Chondrocyte (in vitro differentiated cells): ENCODE measurements at regions not wholly inside any gene's neighbourhood (a gene's known extent, or its start where the extent isn't known, plus 50 kb on each side); places are given as distances from the start of the nearest gene placed in this dataset.

Experiments
- DNase-seq: peaks from one replicate; pipeline ENCODE4 v3.0.0; 2021; ENCODE audit warnings: mixed read lengths, low spot score
- H3K27ac Mint-ChIP-seq: one replicate; pipeline ENCODE4 v1.8.0; 2021; ENCODE audit warnings: mild to moderate bottlenecking, moderate library complexity, mixed read lengths; ENCODE audit not compliant: unreplicated experiment
- H3K27me3 Mint-ChIP-seq: 2 replicates; pipeline ENCODE4 v1.8.0; 2021; ENCODE audit warnings: low read depth, mixed read lengths
- H3K36me3 Mint-ChIP-seq: 2 replicates; pipeline ENCODE4 v1.8.0; 2021; ENCODE audit warnings: low read depth, mixed read lengths
- H3K4me1 Mint-ChIP-seq: 2 replicates; pipeline ENCODE4 v1.8.0; 2021; ENCODE audit warnings: low read depth, mild to moderate bottlenecking, mixed read lengths
- H3K4me3 Mint-ChIP-seq: one replicate; pipeline ENCODE4 v1.8.0; 2021; ENCODE audit warnings: mild to moderate bottlenecking, moderate library complexity, mixed read lengths; ENCODE audit not compliant: unreplicated experiment
- H3K9me3 Mint-ChIP-seq: 2 replicates; pipeline ENCODE4 v1.8.0; 2021; ENCODE audit warnings: low read depth, mixed read lengths
- TF ChIP-seq, protein P1 (sequence below): fragments of 200-600 bp; sonication (generic); IDR thresholded peaks from 2 replicates; pipeline ENCODE4 v1.5.0; 2021; ENCODE audit warnings: antibody characterized with exemption, mild to moderate bottlenecking, moderate library complexity

DNA sequence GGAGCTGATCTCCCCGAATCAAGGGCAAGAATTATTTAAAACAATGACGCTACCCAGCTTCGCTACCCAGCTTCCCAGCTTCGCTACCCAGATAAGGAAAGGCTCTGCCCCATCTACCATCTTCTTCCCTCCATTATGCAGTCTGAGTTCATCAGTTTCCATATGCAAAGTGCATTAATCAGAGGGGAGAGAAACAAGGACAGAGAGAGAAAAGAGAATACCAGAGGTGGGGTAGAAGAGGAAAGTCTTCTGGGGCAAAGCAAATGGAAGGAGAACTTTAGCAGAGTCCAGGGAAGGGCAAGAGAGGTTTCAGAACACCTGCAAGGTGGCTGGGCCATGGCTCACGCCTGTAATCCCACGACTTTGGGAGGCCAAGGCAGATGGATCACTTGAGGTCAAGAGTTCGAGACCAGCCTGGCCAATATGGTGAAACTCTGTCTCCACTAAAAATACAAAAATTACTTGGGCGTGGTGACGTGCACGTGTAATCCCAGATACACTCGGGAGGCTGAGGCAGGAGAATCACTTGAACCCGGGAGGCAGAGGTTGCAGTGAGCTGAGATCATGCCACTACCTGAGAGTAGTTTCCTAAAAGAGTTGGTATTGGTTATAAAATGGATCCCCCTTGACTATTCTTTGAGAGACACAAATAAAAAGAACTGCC lies 70.4 kb upstream of the SPATA12 start:
- DNase-seq, result no peak
- Mint-ChIP-seq H3K27me3 (peaks cover 18% of the 10 kb centered on the region), H3K9me3 (no peaks in the 10 kb centered on the region), H3K4me3 (no peak overlapping the region), H3K4me1 (peaks cover 2% of the 10 kb centered on the region), H3K36me3 (no peaks in the 10 kb centered on the region), H3K27ac (no peak overlapping the region)
- TF ChIP-seq, protein P1, sequence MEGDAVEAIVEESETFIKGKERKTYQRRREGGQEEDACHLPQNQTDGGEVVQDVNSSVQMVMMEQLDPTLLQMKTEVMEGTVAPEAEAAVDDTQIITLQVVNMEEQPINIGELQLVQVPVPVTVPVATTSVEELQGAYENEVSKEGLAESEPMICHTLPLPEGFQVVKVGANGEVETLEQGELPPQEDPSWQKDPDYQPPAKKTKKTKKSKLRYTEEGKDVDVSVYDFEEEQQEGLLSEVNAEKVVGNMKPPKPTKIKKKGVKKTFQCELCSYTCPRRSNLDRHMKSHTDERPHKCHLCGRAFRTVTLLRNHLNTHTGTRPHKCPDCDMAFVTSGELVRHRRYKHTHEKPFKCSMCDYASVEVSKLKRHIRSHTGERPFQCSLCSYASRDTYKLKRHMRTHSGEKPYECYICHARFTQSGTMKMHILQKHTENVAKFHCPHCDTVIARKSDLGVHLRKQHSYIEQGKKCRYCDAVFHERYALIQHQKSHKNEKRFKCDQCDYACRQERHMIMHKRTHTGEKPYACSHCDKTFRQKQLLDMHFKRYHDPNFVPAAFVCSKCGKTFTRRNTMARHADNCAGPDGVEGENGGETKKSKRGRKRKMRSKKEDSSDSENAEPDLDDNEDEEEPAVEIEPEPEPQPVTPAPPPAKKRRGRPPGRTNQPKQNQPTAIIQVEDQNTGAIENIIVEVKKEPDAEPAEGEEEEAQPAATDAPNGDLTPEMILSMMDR, result no peak

DNA sequence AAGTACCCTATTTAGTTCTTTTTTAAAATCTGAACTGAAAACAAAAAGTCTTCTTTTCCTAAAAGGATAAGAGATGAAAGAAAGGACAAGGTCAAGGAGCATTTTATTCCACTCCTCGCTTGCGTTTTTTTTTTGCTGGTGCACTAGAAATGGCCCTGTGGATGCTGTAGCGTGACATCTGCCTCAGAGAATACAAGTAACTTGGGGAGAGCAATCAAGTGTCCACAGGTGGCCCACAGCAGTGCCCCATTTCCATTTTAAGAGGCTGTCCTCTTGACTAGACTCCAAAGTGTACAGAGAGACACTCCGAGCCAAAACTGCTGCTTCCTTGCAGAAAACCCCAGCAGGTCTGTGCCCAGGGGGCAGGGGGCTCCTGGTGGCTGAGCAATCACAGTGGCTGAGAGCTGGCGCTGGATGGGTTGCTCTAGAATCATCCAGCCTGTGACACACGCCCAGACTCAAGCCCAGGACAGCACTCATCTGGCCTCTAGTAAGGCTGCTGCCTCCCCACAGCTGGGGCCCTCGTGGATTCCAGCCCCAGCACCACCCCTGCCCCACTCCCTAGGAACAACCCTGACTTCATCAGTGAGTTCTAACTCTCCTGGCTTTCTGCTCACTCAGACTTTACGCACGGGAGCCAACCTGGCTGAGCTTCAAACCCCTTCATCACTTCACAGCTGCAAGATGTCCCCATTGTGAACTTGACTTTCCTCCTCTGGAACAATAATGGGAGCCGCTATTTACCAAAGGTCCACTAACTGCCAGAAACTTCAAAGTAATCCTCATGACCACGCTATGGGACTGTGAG lies 71.1 kb upstream of the SPATA12 start:
- Mint-ChIP-seq H3K9me3 (no peaks in the 10 kb centered on the region), H3K36me3 (no peaks in the 10 kb centered on the region), H3K27ac (no peak overlapping the region), H3K4me1 (peaks cover 9% of the 10 kb centered on the region), H3K27me3 (peaks cover 18% of the 10 kb centered on the region), H3K4me3 (peak overlapping the region; percentile 26)
- TF ChIP-seq, protein P1, result peak; percentile 58
- no peak for DNase-seq

DNA sequence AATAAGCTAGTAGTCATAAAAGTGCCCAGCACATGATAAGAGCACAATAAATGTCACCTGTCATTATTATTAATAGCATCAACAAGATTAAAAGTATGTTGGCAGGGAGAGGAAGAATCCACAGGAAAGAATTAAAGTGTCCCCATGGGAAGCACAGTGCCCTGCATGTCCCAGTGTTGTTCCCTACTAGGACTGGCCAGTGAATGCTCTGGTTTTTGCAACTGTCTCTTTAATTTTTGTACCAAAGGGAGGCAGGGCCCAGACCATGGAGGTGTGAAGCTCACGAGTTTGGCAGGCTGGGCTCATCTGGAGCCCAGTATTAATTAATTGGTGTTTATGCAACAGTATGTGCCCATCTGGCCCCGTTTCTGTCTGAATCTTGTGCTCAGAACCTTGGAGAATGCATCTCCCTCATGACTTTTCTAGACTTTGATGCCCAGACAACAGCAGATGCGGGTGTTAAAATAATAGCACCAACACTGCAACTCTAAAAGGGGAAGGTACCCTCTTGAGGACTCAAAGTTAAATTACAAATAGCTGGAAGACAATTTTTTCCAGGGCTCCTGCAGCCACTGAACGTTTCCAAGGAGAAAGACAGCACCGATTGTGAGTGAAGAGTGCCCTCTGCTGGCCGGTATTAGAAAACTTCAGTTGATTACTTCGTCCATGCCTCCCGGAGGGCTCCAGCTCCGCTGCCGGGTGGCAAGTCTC lies 71.9 kb upstream of the SPATA12 start:
- peak overlapping the region; percentile 26 for H3K4me3 Mint-ChIP-seq
- H3K27ac Mint-ChIP-seq, result no peak overlapping the region
- no peak for DNase-seq
- no peaks in the 10 kb centered on the region for H3K9me3 Mint-ChIP-seq
- peaks cover 18% of the 10 kb centered on the region for H3K27me3 Mint-ChIP-seq
- TF ChIP-seq, protein P1, result peak; percentile 98
- H3K36me3 Mint-ChIP-seq, result no peaks in the 10 kb centered on the region
- H3K4me1 Mint-ChIP-seq, result peaks cover 15% of the 10 kb centered on the region

DNA sequence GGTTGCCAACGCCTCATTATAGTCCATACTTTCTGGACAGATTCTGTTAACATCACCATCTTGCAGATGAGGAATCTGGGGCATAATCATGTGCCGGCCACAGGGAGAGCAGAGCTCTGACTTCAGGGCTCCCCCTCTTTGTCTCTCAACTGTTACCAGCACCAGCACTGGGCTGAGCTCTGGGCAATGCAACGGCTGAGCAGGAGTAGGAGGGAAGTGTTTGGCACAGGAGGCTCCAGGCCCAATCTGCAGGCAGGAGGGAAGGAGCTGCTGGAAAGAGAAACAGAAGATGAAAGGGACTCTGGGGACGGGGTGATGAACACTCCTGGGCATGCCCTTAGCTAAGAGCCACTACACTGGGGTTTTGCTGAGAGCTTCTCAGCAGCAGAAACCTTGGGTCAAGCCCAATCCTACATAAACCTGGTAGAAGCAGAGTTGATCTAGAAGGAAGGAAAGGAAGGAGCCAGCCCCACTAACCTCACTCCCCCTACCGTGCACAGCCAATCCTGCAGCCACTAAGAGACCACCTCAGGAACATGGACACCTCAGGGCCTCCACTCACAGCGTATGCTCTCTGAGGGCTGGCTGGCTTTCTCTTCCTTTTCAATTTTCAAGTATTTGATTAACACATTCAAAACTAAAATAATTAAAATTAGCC lies 73.1 kb upstream of the SPATA12 start:
- no peak overlapping the region for H3K4me3 Mint-ChIP-seq
- H3K4me1 Mint-ChIP-seq, result peaks cover 15% of the 10 kb centered on the region
- TF ChIP-seq, protein P1, result peak; percentile 44
- H3K27me3 Mint-ChIP-seq, result peaks cover 18% of the 10 kb centered on the region
- no peak overlapping the region for H3K27ac Mint-ChIP-seq
- H3K9me3 Mint-ChIP-seq, result no peaks in the 10 kb centered on the region
- DNase-seq, result no peak
- H3K36me3 Mint-ChIP-seq, result no peaks in the 10 kb centered on the region

DNA sequence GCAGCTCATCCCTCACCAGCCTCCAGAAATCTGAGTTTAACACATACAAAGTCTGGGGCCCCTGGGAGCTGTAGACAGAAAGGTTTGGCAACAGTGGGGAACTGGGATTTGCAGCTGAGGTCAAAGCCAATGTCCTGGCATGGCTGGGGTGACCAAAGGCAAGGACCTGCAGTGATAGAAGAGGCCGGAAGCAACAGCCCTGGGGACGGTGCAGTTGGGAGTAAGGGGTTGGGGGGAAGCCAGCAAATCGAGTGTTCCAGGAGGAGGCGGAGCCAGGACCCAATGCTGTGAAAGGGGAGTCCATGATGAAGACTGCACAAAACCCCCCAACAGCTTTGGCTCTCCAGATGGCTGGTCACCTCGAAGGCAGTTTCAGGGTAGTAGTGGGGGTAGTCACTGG lies 74.1 kb upstream of the SPATA12 start:
- no peak overlapping the region for H3K27ac Mint-ChIP-seq
- DNase-seq, result no peak
- no peaks in the 10 kb centered on the region for H3K9me3 Mint-ChIP-seq
- peaks cover 18% of the 10 kb centered on the region for H3K27me3 Mint-ChIP-seq
- no peak overlapping the region for H3K4me3 Mint-ChIP-seq
- TF ChIP-seq, protein P1, result no peak
- H3K36me3 Mint-ChIP-seq, result no peaks in the 10 kb centered on the region
- H3K4me1 Mint-ChIP-seq, result peaks cover 16% of the 10 kb centered on the region
